H1 (cell line): ENCODE measurements at regions not wholly inside any gene's neighbourhood (a gene's known extent, or its start where the extent isn't known, plus 50 kb on each side); places are given as distances from the start of the nearest gene placed in this dataset.

ENCODE experiments used
- CTCF ChIA-PET: fragments of 300-600 bp; sonication (Branson Sonifier 250); formaldehyde crosslinking; loops from one replicate; lab custom pipeline; 2021; ENCODE audit not compliant: partially characterized antibody; lab: Charles Lee
- POLR2A ChIA-PET: fragments of 300-600 bp; sonication (Branson Sonifier 250); formaldehyde crosslinking; loops from one replicate; lab custom pipeline; 2021; ENCODE audit warnings: inconsistent platforms; ENCODE audit not compliant: partially characterized antibody; lab: Charles Lee
- DNase-seq, 2 experiments: peaks; one replicate each; pipeline versions ENCODE4 v3.0.0 to v3.0.0-alpha.2; 2010 to 2022; ENCODE audit warnings: low spot score in 2 of 2, low read depth in 1 of 2, mixed read lengths in 1 of 2
- FAIRE-seq: peaks from 2 replicates; lab custom pipeline; 2011; peaks lifted over from hg19 to GRCh38; lab: Jason Lieb, UNC
- H2AFZ ChIP-seq: 2 replicates; pipeline ENCODE4 v1.8.1; 2012; ENCODE audit warnings: low read length, inconsistent platforms
- H2AK5ac ChIP-seq: 2 replicates; pipeline ENCODE4 v1.6.1; 2013; ENCODE audit warnings: low read depth, low read length
- H2BK120ac ChIP-seq: replicated peaks from 2 replicates; pipeline ENCODE3; 2013; ENCODE audit warnings: low read depth, low read length, inconsistent platforms
- H2BK12ac ChIP-seq: 2 replicates; pipeline ENCODE4 v1.6.1; 2013; ENCODE audit warnings: low read depth, low read length
- H2BK15ac ChIP-seq: 2 replicates; pipeline ENCODE4 v1.6.1; 2013; ENCODE audit warnings: low read length
- H2BK20ac ChIP-seq: 2 replicates; pipeline ENCODE4 v1.6.1; 2013; ENCODE audit warnings: low read length
- H2BK5ac ChIP-seq: 2 replicates; pipeline ENCODE4 v1.6.1; 2013; ENCODE audit warnings: low read depth, low read length
- H3K14ac ChIP-seq: 2 replicates; pipeline ENCODE4 v1.6.1; 2013; ENCODE audit warnings: inconsistent platforms; ENCODE audit not compliant: insufficient read length
- H3K18ac ChIP-seq: 2 replicates; pipeline ENCODE4 v1.6.1; 2013; ENCODE audit warnings: low read length; ENCODE audit errors: extremely low read depth
- H3K23ac ChIP-seq: 2 replicates; pipeline ENCODE4 v1.6.1; 2013; ENCODE audit warnings: inconsistent platforms; ENCODE audit not compliant: insufficient read length
- H3K23me2 ChIP-seq: 2 replicates; pipeline ENCODE4 v1.6.1; 2013; ENCODE audit warnings: low read depth, low read length
- H3K27ac ChIP-seq: 2 replicates; pipeline ENCODE4 v1.6.1; 2011; ENCODE audit warnings: low read depth, low read length, inconsistent platforms
- H3K27me3 ChIP-seq, 4 experiments: replicated peaks in 1 of 4; 1 replicate in 1 of 4; 2 replicates in 3 of 4; pipeline versions ENCODE4 v1.6.1 to v1.8.1; 2011 to 2013; ENCODE audit warnings: low read length in 3 of 4, mild to moderate bottlenecking in 3 of 4, inconsistent platforms in 2 of 4, mixed read lengths in 2 of 4, moderate library complexity in 1 of 4; ENCODE audit not compliant: control insufficient read depth in 3 of 4, insufficient read depth in 3 of 4; ENCODE audit errors: extremely low read depth in 1 of 4
- H3K36me3 ChIP-seq, 4 experiments: 2 replicates each; pipeline versions ENCODE4 v1.6.1 to v1.8.1; 2011 to 2013; ENCODE audit warnings: mild to moderate bottlenecking in 4 of 4, low read length in 3 of 4, moderate library complexity in 2 of 4, control low read depth in 1 of 4, inconsistent platforms in 1 of 4; ENCODE audit not compliant: insufficient read depth in 4 of 4, control insufficient read depth in 2 of 4
- H3K4ac ChIP-seq: replicated peaks from 2 replicates; pipeline ENCODE3; 2013; ENCODE audit warnings: low read length, low read depth, mixed read lengths, inconsistent platforms; ENCODE audit not compliant: insufficient read length
- H3K4me1 ChIP-seq, 4 experiments: replicated peaks in 1 of 4; 1 replicate in 1 of 4; 2 replicates in 3 of 4; pipeline versions ENCODE4 v1.6.1 to v1.8.1; 2011 to 2013; ENCODE audit warnings: low read length in 3 of 4, inconsistent platforms in 2 of 4, mixed read lengths in 1 of 4; ENCODE audit not compliant: insufficient read depth in 4 of 4, control insufficient read depth in 3 of 4
- H3K4me2 ChIP-seq, 2 experiments: 2 replicates each; pipeline versions ENCODE4 v1.6.1 to v1.8.1; 2011 to 2013; ENCODE audit warnings: low read depth in 2 of 2, low read length in 2 of 2, control low read depth in 1 of 2, inconsistent platforms in 1 of 2, mild to moderate bottlenecking in 1 of 2; ENCODE audit not compliant: insufficient read depth in 1 of 2
- H3K4me3 ChIP-seq, 4 experiments: fragments of 200-600, 300-600 bp in 1 of 4; sonication (generic), shearing (Covaris generic), sonication (Bioruptor Twin) in 1 of 4; 2 replicates each; pipeline versions ENCODE4 v1.5.1 to v1.8.1; 2011 to 2016; ENCODE audit warnings: low read length in 4 of 4, low read depth in 3 of 4, control low read depth in 2 of 4, inconsistent platforms in 2 of 4, mild to moderate bottlenecking in 2 of 4, mixed read lengths in 1 of 4, moderate library complexity in 1 of 4; ENCODE audit not compliant: insufficient read depth in 2 of 4; ENCODE audit errors: extremely low read depth in 1 of 4
- H3K56ac ChIP-seq: replicated peaks from 2 replicates; pipeline ENCODE3; 2013; ENCODE audit warnings: low read depth, mild to moderate bottlenecking, mixed read lengths, low read length, inconsistent platforms; ENCODE audit not compliant: insufficient read length
- H3K79me1 ChIP-seq: 2 replicates; pipeline ENCODE4 v1.6.1; 2013; ENCODE audit warnings: low read depth, low read length, control low read depth
- H3K79me2 ChIP-seq, 2 experiments: 2 replicates each; pipeline versions ENCODE4 v1.6.1 to v1.8.1; 2012 to 2013; ENCODE audit warnings: low read length in 2 of 2, mild to moderate bottlenecking in 2 of 2, inconsistent platforms in 1 of 2; ENCODE audit not compliant: insufficient read depth in 2 of 2, control insufficient read depth in 1 of 2
- H3K9ac ChIP-seq, 4 experiments: replicated peaks in 1 of 4; 1 replicate in 1 of 4; 2 replicates in 3 of 4; pipeline versions ENCODE4 v1.6.1 to v1.8.1; 2011 to 2013; ENCODE audit warnings: low read depth in 3 of 4, low read length in 3 of 4, control low read depth in 2 of 4, mild to moderate bottlenecking in 2 of 4, moderate library complexity in 2 of 4, inconsistent platforms in 1 of 4; ENCODE audit errors: extremely low read depth in 1 of 4
- H3K9me3 ChIP-seq, 2 experiments: 2 replicates each; pipeline versions ENCODE4 v1.6.1 to v1.8.1; 2012 to 2013; ENCODE audit warnings: mild to moderate bottlenecking in 2 of 2, moderate library complexity in 2 of 2, control low read depth in 1 of 2, inconsistent platforms in 1 of 2, low read depth in 1 of 2, low read length in 1 of 2, mixed read lengths in 1 of 2; ENCODE audit not compliant: insufficient read depth in 2 of 2
- H4K20me1 ChIP-seq, 2 experiments: replicated peaks in 1 of 2; 2 replicates each; pipeline versions ENCODE3 to v1.8.1; 2011 to 2013; ENCODE audit warnings: inconsistent platforms in 2 of 2, low read length in 2 of 2, mild to moderate bottlenecking in 1 of 2; ENCODE audit not compliant: insufficient read depth in 2 of 2, control insufficient read depth in 1 of 2
- H4K5ac ChIP-seq: 2 replicates; pipeline ENCODE4 v1.6.1; 2013; ENCODE audit warnings: low read length, low read depth, mixed read lengths, inconsistent platforms; ENCODE audit not compliant: insufficient read length
- H4K8ac ChIP-seq: 2 replicates; pipeline ENCODE4 v1.8.0; 2013; ENCODE audit warnings: mild to moderate bottlenecking, moderate library complexity, low read length, inconsistent platforms; ENCODE audit not compliant: insufficient read depth; ENCODE audit errors: extremely low read depth
- H4K91ac ChIP-seq: replicated peaks from 2 replicates; pipeline ENCODE3; 2013; ENCODE audit warnings: low read length, mixed read lengths, inconsistent platforms; ENCODE audit not compliant: insufficient read length
- ATF2 ChIP-seq: IDR thresholded peaks from 2 replicates; pipeline ENCODE4 v1.6.1; 2012; ENCODE audit warnings: low read length, inconsistent platforms
- BACH1 ChIP-seq: IDR thresholded peaks from 2 replicates; pipeline ENCODE4 v1.6.1; 2012; ENCODE audit warnings: low read length, improper control_type of control experiment
- BCL11A ChIP-seq, 2 experiments: IDR thresholded peaks; one replicate each; pipeline ENCODE4 v1.6.1; 2011; ENCODE audit warnings: low read depth in 2 of 2, low read length in 2 of 2, mild to moderate bottlenecking in 2 of 2
- EP300 ChIP-seq, 2 experiments: IDR thresholded peaks; 1 replicate in 1 of 2; 2 replicates in 1 of 2; pipeline ENCODE4 v1.6.1; 2011 to 2012; ENCODE audit warnings: low read depth in 2 of 2, low read length in 2 of 2, mild to moderate bottlenecking in 2 of 2, borderline replicate concordance in 1 of 2, inconsistent platforms in 1 of 2, moderate library complexity in 1 of 2
- HDAC6 ChIP-seq: IDR thresholded peaks from one replicate; pipeline ENCODE4 v1.7.1; 2012; ENCODE audit warnings: low read depth, mild to moderate bottlenecking, inconsistent platforms, low read length, moderate library complexity
- KDM5A ChIP-seq: fragments of 200-600 bp; IDR thresholded peaks from 2 replicates; pipeline ENCODE4 v1.7.1; 2012; ENCODE audit warnings: mild to moderate bottlenecking, low read length, inconsistent platforms, mixed read lengths
- MAX ChIP-seq: IDR thresholded peaks from 2 replicates; pipeline ENCODE4 v1.6.1; 2012; ENCODE audit warnings: inconsistent platforms
- POLR2A ChIP-seq, 2 experiments: IDR thresholded peaks; 1 replicate in 1 of 2; 2 replicates in 1 of 2; pipeline ENCODE4 v1.6.1; 2011; ENCODE audit warnings: low read depth in 2 of 2, low read length in 2 of 2, mild to moderate bottlenecking in 2 of 2; ENCODE audit errors: control extremely low read depth in 1 of 2
- RNF2 ChIP-seq: fragments of 200-900, 300-1000 bp; sonication (generic); IDR thresholded peaks from 2 replicates; pipeline ENCODE4 v1.7.1; 2016; ENCODE audit warnings: borderline replicate concordance, low read depth, mild to moderate bottlenecking, antibody characterized with exemption, low read length; ENCODE audit not compliant: poor library complexity, severe bottlenecking; ENCODE audit errors: missing control alignments
- SRF ChIP-seq: IDR thresholded peaks from 2 replicates; pipeline ENCODE4 v1.6.1; 2011; ENCODE audit warnings: mild to moderate bottlenecking, low read depth, low read length, moderate library complexity
- SUZ12 ChIP-seq: fragments of 200-600 bp; sonication (generic); IDR thresholded peaks from 2 replicates; pipeline ENCODE4 v1.6.1; 2012; ENCODE audit warnings: mild to moderate bottlenecking, inconsistent platforms, low read length, moderate library complexity, mixed read lengths
- WGBS, 2 experiments: shearing (Covaris generic) in 1 of 2; methylation state at CpG; one replicate each; pipeline versions ENCODE4 v1.1.6 to v1.1.7; 2013 to 2015; ENCODE audit warnings: low lambda C conversion rate in 2 of 2, mixed read lengths in 2 of 2, inconsistent platforms in 1 of 2, low coverage in 1 of 2, missing lambda C conversion rate in 1 of 2; ENCODE audit not compliant: insufficient replicate concordance in 2 of 2, insufficient coverage in 1 of 2, insufficient read length in 1 of 2; ENCODE audit errors: extremely low coverage in 1 of 2, missing lambda C conversion rate in 1 of 2; 5-methylcytosine and 5-hydroxymethylcytosine counted together
- TF ChIP-seq, protein P1 (sequence below): IDR thresholded peaks from 2 replicates; pipeline ENCODE4 v1.6.1; 2011; ENCODE audit warnings: low read depth, mild to moderate bottlenecking, low read length; ENCODE audit not compliant: insufficient read depth

DNA sequence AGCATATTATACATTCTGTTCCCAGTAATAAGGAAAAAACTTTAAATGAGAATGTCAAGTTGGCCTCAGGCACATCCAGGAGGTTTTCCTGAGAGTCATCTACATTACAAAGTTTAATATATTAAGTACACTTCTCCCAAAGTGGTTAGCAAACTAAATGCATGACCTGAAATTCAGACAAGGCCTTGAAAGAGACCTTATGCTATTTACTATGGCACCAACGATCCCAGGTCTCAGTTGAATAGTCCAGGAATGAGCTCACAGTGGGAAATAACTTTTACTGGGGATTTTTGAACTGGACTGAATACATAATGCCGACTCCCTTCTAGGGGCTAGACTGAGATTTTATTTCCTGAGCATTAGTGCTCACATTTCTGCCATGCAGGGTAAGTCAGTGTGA lies 1577.5 kb upstream of the PCDH7 start:
- no peak overlapping the region for H2BK12ac ChIP-seq
- H2AFZ ChIP-seq = no peak overlapping the region
- H3K27me3 ChIP-seq = no peaks in the 10 kb centered on the region
- no peak overlapping the region for H3K4me3 ChIP-seq
- no peak overlapping the region for H4K91ac ChIP-seq
- H2BK120ac ChIP-seq = no peak overlapping the region
- H3K56ac ChIP-seq = no peak overlapping the region
- H3K27ac ChIP-seq = no peak overlapping the region
- no peak overlapping the region for H2BK5ac ChIP-seq
- H3K79me2 ChIP-seq = no peaks in the 10 kb centered on the region
- H3K23ac ChIP-seq = no peak overlapping the region
- no peaks in the 10 kb centered on the region for H3K23me2 ChIP-seq
- no peak overlapping the region for H4K5ac ChIP-seq
- DNase-seq = no peak
- H3K36me3 ChIP-seq = no peaks in the 10 kb centered on the region
- no peak overlapping the region for H2BK20ac ChIP-seq
- H3K18ac ChIP-seq = no peak overlapping the region
- no peak overlapping the region for H3K9ac ChIP-seq
- FAIRE-seq = no peak
- H2BK15ac ChIP-seq = no peak overlapping the region
- H3K4me2 ChIP-seq = no peak overlapping the region
- H3K9me3 ChIP-seq = no peaks in the 10 kb centered on the region
- ChIA-PET POLR2A (no interaction called here), CTCF (no interaction called here)
- H2AK5ac ChIP-seq = no peak overlapping the region
- no peaks in the 10 kb centered on the region for H3K4me1 ChIP-seq
- no peak overlapping the region for H3K4ac ChIP-seq
- no peaks in the 10 kb centered on the region for H4K20me1 ChIP-seq
- WGBS, 2 experiments = 84% methylated on average over 2 of the region's 2 CpGs; no CpG with 5 or more reads in 1 of the 2 experiments
- no peak overlapping the region for H4K8ac ChIP-seq
- no peaks in the 10 kb centered on the region for H3K79me1 ChIP-seq
- H3K14ac ChIP-seq = no peak overlapping the region
- TF ChIP-seq EP300 (IDR thresholded peaks at IDR 0.05; ENCODE audit: borderline replicate concordance in 1 of 2, low read depth in 2 of 2, low read length in 2 of 2) = no peak
- no peak for TF ChIP-seq BACH1
- TF ChIP-seq SUZ12 = no peak
- no peak for TF ChIP-seq MAX
- TF ChIP-seq RNF2 = no peak
- TF ChIP-seq, protein P1, sequence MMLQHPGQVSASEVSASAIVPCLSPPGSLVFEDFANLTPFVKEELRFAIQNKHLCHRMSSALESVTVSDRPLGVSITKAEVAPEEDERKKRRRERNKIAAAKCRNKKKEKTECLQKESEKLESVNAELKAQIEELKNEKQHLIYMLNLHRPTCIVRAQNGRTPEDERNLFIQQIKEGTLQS = no peak
- TF ChIP-seq BCL11A (IDR thresholded peaks at IDR 0.05; ENCODE audit: low read depth in 2 of 2, low read length in 2 of 2) = no peak
- no peak for TF ChIP-seq POLR2A (IDR thresholded peaks at IDR 0.05; ENCODE audit: control extremely low read depth in 1 of 2, low read depth in 2 of 2, low read length in 2 of 2)
- TF ChIP-seq KDM5A = no peak
- TF ChIP-seq SRF = no peak
- TF ChIP-seq HDAC6 = no peak
- TF ChIP-seq ATF2 = no peak
